AG09319 (cell line): ENCODE measurements at regions not wholly inside any gene's neighbourhood (a gene's known extent, or its start where the extent isn't known, plus 50 kb on each side); places are given as distances from the start of the nearest gene placed in this dataset.

Experiments
- DNase-seq: peaks from one replicate; pipeline ENCODE4 v3.0.0-alpha.2; 2010; ENCODE audit warnings: low read depth; ENCODE audit errors: extremely low read depth
- CTCF ChIP-seq: IDR thresholded peaks from 2 replicates; pipeline ENCODE4 v1.5.1; 2011; ENCODE audit warnings: low read depth, mild to moderate bottlenecking, inconsistent platforms, low read length, moderate library complexity

- TF ChIP-seq CTCF: no peak
- DNase-seq: no peak
These were observed 56.6 kb upstream of the TLK1 start for GRCh38 chr2:171217330-171217729.

GRCh38 chr2:171216631-171217030, 55.9 kb upstream of the TLK1 start:
- no peak for TF ChIP-seq CTCF
- DNase-seq: no peak

- no peak for TF ChIP-seq CTCF
- no peak for DNase-seq
These were observed 53.4 kb upstream of the TLK1 start for GRCh38 chr2:171214093-171214492.

GRCh38 chr2:171210864-171211431, 50.3 kb upstream of the TLK1 start:
- TF ChIP-seq CTCF: no peak
- DNase-seq: no peak
